ENCODE measurements at regions not wholly inside any gene's neighbourhood (a gene's known extent, or its start where the extent isn't known, plus 50 kb on each side); places are given as distances from the start of the nearest gene placed in this dataset.

GRCh38 chr16:82236415-82236814 is 66.4 kb upstream of the MPHOSPH6 start:
- no peak for TF ChIP-seq CTCF (IDR thresholded peaks at IDR 0.05)
- no peak for TF ChIP-seq POLR2A (IDR thresholded peaks at IDR 0.05)

All from suprapubic skin (tissue), 3 donors.